ENCODE measurements at regions not wholly inside any gene's neighbourhood (a gene's known extent, or its start where the extent isn't known, plus 50 kb on each side); places are given as distances from the start of the nearest gene placed in this dataset.

GRCh38 chr5:1671351-1671750, 128.3 kb downstream of the MRPL36 start:
- H3K9me2 ChIP-seq (replicated peaks; ENCODE audit: insufficient read depth), result no peaks in the 10 kb centered on the region

DNA sequence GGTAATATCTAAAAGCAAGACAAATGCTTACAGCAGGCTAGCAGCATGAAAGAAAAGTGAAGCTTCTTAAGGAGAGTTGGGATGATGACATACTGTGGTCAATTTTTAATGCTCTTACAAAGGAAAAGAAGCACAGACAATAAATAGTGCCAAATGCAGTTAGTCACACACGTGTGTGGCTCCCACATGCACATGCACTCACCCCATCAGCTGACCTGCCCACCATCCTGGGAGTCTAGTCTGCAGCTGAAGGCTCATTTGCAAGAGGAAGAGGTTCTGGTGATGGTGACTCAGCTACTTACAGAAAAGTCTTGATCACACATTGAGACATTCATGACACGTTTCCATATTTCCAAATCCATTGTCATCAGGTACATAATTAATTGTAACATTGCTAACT, 129.3 kb downstream of the MRPL36 start:
- H3K9me3 ChIP-seq (ENCODE audit: low read depth), result no peaks in the 10 kb centered on the region
- H3K36me3 ChIP-seq (replicated peaks; ENCODE audit: insufficient read depth, low read depth), result no peaks in the 10 kb centered on the region
- H4K20me1 ChIP-seq (ENCODE audit: insufficient read depth, poor library complexity, severe bottlenecking), result no peaks in the 10 kb centered on the region
- H2AFZ ChIP-seq, result no peak overlapping the region
- peaks cover 5% of the 10 kb centered on the region for H3K4me1 ChIP-seq (ENCODE audit: insufficient read depth)
- H3K27me3 ChIP-seq, result peaks cover 23% of the 10 kb centered on the region
- DNase-seq (ENCODE audit: low spot score), result no peak
- WGBS (ENCODE audit: low lambda C conversion rate, missing lambda C conversion rate), result 56% methylated on average over 2 of the region's 2 CpGs
- no peak overlapping the region for H3K4me2 ChIP-seq
- H3K9me2 ChIP-seq (replicated peaks; ENCODE audit: insufficient read depth), result no peaks in the 10 kb centered on the region
- TF ChIP-seq, protein P1, sequence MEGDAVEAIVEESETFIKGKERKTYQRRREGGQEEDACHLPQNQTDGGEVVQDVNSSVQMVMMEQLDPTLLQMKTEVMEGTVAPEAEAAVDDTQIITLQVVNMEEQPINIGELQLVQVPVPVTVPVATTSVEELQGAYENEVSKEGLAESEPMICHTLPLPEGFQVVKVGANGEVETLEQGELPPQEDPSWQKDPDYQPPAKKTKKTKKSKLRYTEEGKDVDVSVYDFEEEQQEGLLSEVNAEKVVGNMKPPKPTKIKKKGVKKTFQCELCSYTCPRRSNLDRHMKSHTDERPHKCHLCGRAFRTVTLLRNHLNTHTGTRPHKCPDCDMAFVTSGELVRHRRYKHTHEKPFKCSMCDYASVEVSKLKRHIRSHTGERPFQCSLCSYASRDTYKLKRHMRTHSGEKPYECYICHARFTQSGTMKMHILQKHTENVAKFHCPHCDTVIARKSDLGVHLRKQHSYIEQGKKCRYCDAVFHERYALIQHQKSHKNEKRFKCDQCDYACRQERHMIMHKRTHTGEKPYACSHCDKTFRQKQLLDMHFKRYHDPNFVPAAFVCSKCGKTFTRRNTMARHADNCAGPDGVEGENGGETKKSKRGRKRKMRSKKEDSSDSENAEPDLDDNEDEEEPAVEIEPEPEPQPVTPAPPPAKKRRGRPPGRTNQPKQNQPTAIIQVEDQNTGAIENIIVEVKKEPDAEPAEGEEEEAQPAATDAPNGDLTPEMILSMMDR (IDR thresholded peaks at IDR 0.05; ENCODE audit: poor library complexity), result no peak
- TF ChIP-seq EZH2phosphoT487 (IDR thresholded peaks at IDR 0.05; ENCODE audit: low read depth, severe bottlenecking, unreplicated experiment) (no peak), EZH2 (IDR thresholded peaks at IDR 0.05; ENCODE audit: borderline replicate concordance) (no peak)
- no peak overlapping the region for H3K27ac ChIP-seq
- no peaks in the 10 kb centered on the region for H3K79me2 ChIP-seq
- no peak overlapping the region for H3K4me3 ChIP-seq

More at GRCh38 chr5:1671351-1671750, 128.3 kb downstream of the MRPL36 start:
- no peak overlapping the region for H3K4me3 ChIP-seq
- H3K9me3 ChIP-seq (ENCODE audit: low read depth), result no peaks in the 10 kb centered on the region
- no peak overlapping the region for H2AFZ ChIP-seq
- TF ChIP-seq, protein P1 (IDR thresholded peaks at IDR 0.05; ENCODE audit: poor library complexity), result no peak
- TF ChIP-seq EZH2phosphoT487 (IDR thresholded peaks at IDR 0.05; ENCODE audit: low read depth, severe bottlenecking, unreplicated experiment), result no peak
- TF ChIP-seq EZH2 (IDR thresholded peaks at IDR 0.05; ENCODE audit: borderline replicate concordance), result no peak
- no peak overlapping the region for H3K27ac ChIP-seq
- H3K79me2 ChIP-seq, result no peaks in the 10 kb centered on the region
- H4K20me1 ChIP-seq (ENCODE audit: insufficient read depth, poor library complexity, severe bottlenecking), result no peaks in the 10 kb centered on the region
- 86% methylated on average over 11 of the region's 11 CpGs for WGBS (ENCODE audit: low lambda C conversion rate, missing lambda C conversion rate)
- H3K27me3 ChIP-seq, result peaks cover 16% of the 10 kb centered on the region
- no peak for DNase-seq (ENCODE audit: low spot score)
- peaks cover 5% of the 10 kb centered on the region for H3K4me1 ChIP-seq (ENCODE audit: insufficient read depth)
- H3K36me3 ChIP-seq (replicated peaks; ENCODE audit: insufficient read depth, low read depth), result no peaks in the 10 kb centered on the region
- no peak overlapping the region for H3K4me2 ChIP-seq

- H3K27ac ChIP-seq, result no peak overlapping the region
- TF ChIP-seq EZH2phosphoT487 (IDR thresholded peaks at IDR 0.05; ENCODE audit: low read depth, severe bottlenecking, unreplicated experiment) (no peak), EZH2 (IDR thresholded peaks at IDR 0.05; ENCODE audit: borderline replicate concordance) (no peak)
- TF ChIP-seq, protein P1 (IDR thresholded peaks at IDR 0.05; ENCODE audit: poor library complexity), result no peak
- H3K27me3 ChIP-seq, result peaks cover 29% of the 10 kb centered on the region
- H3K4me3 ChIP-seq, result no peak overlapping the region
- DNase-seq (ENCODE audit: low spot score), result no peak
- H3K4me2 ChIP-seq, result no peak overlapping the region
- no peaks in the 10 kb centered on the region for H3K36me3 ChIP-seq (replicated peaks; ENCODE audit: insufficient read depth, low read depth)
- H4K20me1 ChIP-seq (ENCODE audit: insufficient read depth, poor library complexity, severe bottlenecking), result no peaks in the 10 kb centered on the region
- no peak overlapping the region for H2AFZ ChIP-seq
- no peaks in the 10 kb centered on the region for H3K79me2 ChIP-seq
- peaks cover 5% of the 10 kb centered on the region for H3K4me1 ChIP-seq (ENCODE audit: insufficient read depth)
- WGBS (ENCODE audit: low lambda C conversion rate, missing lambda C conversion rate), result 86% methylated on average over 10 of the region's 10 CpGs
- no peaks in the 10 kb centered on the region for H3K9me3 ChIP-seq (ENCODE audit: low read depth)
- no peaks in the 10 kb centered on the region for H3K9me2 ChIP-seq (replicated peaks; ENCODE audit: insufficient read depth)
Observed at GRCh38 chr5:1669276-1670155, 130.1 kb downstream of the MRPL36 start.
